GM12892 (cell line): ENCODE measurements at regions not wholly inside any gene's neighbourhood (a gene's known extent, or its start where the extent isn't known, plus 50 kb on each side); places are given as distances from the start of the nearest gene placed in this dataset.

Experiments
- POLR2A ChIP-seq: IDR thresholded peaks from 2 replicates; pipeline ENCODE4 v1.6.1; 2011; ENCODE audit warnings: low read depth, low read length, control low read depth
- POLR2AphosphoS5 ChIP-seq: IDR thresholded peaks from 2 replicates; pipeline ENCODE4 v1.6.1; 2011; ENCODE audit warnings: low read depth, low read length, control low read depth

GRCh38 chr11:24070435-24070834, 426.4 kb upstream of the LUZP2 start:
- TF ChIP-seq POLR2A (no peak), POLR2AphosphoS5 (no peak)
